Common myeloid progenitor, CD34-positive (primary cell): ENCODE measurements at regions not wholly inside any gene's neighbourhood (a gene's known extent, or its start where the extent isn't known, plus 50 kb on each side); places are given as distances from the start of the nearest gene placed in this dataset.

Source experiments
- CTCF ChIA-PET: fragments of 350-600 bp; sonication (Branson Sonifier 250); formaldehyde crosslinking; loops from one replicate; lab custom pipeline; 2021; ENCODE audit warnings: antibody characterized with exemption; lab: Charles Lee
- POLR2A ChIA-PET: fragments of 350-600 bp; sonication (Branson Sonifier 250); formaldehyde crosslinking; loops from one replicate; lab custom pipeline; 2021; ENCODE audit warnings: antibody characterized with exemption; lab: Charles Lee
- DNase-seq, 3 donors: peaks; one replicate each; pipeline versions ENCODE4 v3.0.0 to v3.0.0-alpha.2; 2013
- H3K27ac ChIP-seq, 2 experiments: 1 replicate in 1 of 2; 2 replicates in 1 of 2; pipeline ENCODE4 v1.7.0; 2013; ENCODE audit warnings: inconsistent platforms in 2 of 2, low read length in 2 of 2, mild to moderate bottlenecking in 2 of 2, low read depth in 1 of 2, moderate library complexity in 1 of 2; ENCODE audit not compliant: severe bottlenecking in 2 of 2, insufficient read depth in 1 of 2, poor library complexity in 1 of 2
- H3K27me3 ChIP-seq, 5 experiments: replicated peaks in 2 of 5; 1 replicate in 3 of 5; 2 replicates in 2 of 5; pipeline versions ENCODE4 v1.6.1 to v1.7.0; 2013; ENCODE audit warnings: low read length in 4 of 5, mild to moderate bottlenecking in 2 of 5, moderate library complexity in 2 of 5, inconsistent platforms in 1 of 5; ENCODE audit not compliant: insufficient read depth in 5 of 5, control insufficient read depth in 4 of 5
- H3K36me3 ChIP-seq, 4 experiments: 1 replicate in 2 of 4; 2 replicates in 2 of 4; pipeline versions ENCODE4 v1.6.1 to v1.7.0; 2013; ENCODE audit warnings: low read length in 3 of 4, control low read depth in 1 of 4, mild to moderate bottlenecking in 1 of 4; ENCODE audit not compliant: control insufficient read depth in 4 of 4, insufficient read depth in 4 of 4
- H3K4me1 ChIP-seq, 4 experiments: 1 replicate in 3 of 4; 2 replicates in 1 of 4; pipeline versions ENCODE4 v1.6.1 to v1.7.1; 2013; ENCODE audit warnings: low read length in 3 of 4, mild to moderate bottlenecking in 3 of 4, control low read depth in 1 of 4, inconsistent platforms in 1 of 4, moderate library complexity in 1 of 4; ENCODE audit not compliant: control insufficient read depth in 4 of 4, insufficient read depth in 4 of 4; ENCODE audit errors: control extremely low read depth in 1 of 4
- H3K4me3 ChIP-seq, 7 experiments: 1 replicate in 4 of 7; 2 replicates in 3 of 7; pipeline versions ENCODE4 v1.5.1 to v1.7.0; 2013; ENCODE audit warnings: mild to moderate bottlenecking in 7 of 7, low read length in 6 of 7, moderate library complexity in 6 of 7, inconsistent platforms in 2 of 7, low read depth in 2 of 7, control low read depth in 1 of 7; ENCODE audit not compliant: insufficient read depth in 4 of 7, control insufficient read depth in 1 of 7; ENCODE audit errors: extremely low read depth in 1 of 7
- H3K9me3 ChIP-seq, 5 experiments: 1 replicate in 4 of 5; 2 replicates in 1 of 5; pipeline versions ENCODE4 v1.6.1 to v1.7.1; 2013; ENCODE audit warnings: low read length in 4 of 5, mild to moderate bottlenecking in 2 of 5, inconsistent platforms in 1 of 5, low read depth in 1 of 5, moderate library complexity in 1 of 5; ENCODE audit not compliant: control insufficient read depth in 4 of 5, insufficient read depth in 2 of 5; ENCODE audit errors: control extremely low read depth in 1 of 5
- WGBS: methylation state at CpG from one replicate; pipeline ENCODE4 v1.1.5; 2013; ENCODE audit not compliant: insufficient coverage; 5-methylcytosine and 5-hydroxymethylcytosine counted together

GRCh38 chr17:81345228-81346089, 49.8 kb upstream of the BAHCC1 start:
- H3K36me3 ChIP-seq, result no peaks in the 10 kb centered on the region
- POLR2A ChIA-PET, result interaction anchor here (1.1 to 1.3 kb wide), 2 partner anchors 9 to 54 kb away, joined by 3 read pairs; no protein-coding TSS in a partner anchor
- H3K4me3 ChIP-seq, result peak overlapping the region; percentile 8 to 66 (median 57)
- under 1% methylated on average over 82 of the region's 95 CpGs for WGBS
- CTCF ChIA-PET, result interaction anchor here (1.1 kb wide), 1 partner anchor 54 kb away, joined by 3 read pairs; no protein-coding TSS in a partner anchor
- peaks cover 5 to 87% (median 35%) of the 10 kb centered on the region in 5 experiments for H3K27me3 ChIP-seq
- H3K27ac ChIP-seq, result peak overlapping the region in 1 of 2 experiments; percentile 58
- no peaks in the 10 kb centered on the region for H3K9me3 ChIP-seq
- DNase-seq, result peak in 1 of 3 donors; percentile 46
- peaks cover 0 to 58% (median 51%) of the 10 kb centered on the region in 4 experiments for H3K4me1 ChIP-seq
